Gastrocnemius medialis (tissue), 4 donors: ENCODE measurements at regions not wholly inside any gene's neighbourhood (a gene's known extent, or its start where the extent isn't known, plus 50 kb on each side); places are given as distances from the start of the nearest gene placed in this dataset.
A peak's percentile ranks its signal among the peaks of the same experiment; 100 is the strongest.

Source experiments
- ATAC-seq, 2 donors: fragments of 150-250 bp; one replicate each; pipeline ENCODE4 v1.9.1; 2016
- DNase-seq, 2 donors: peaks; one replicate each; pipeline ENCODE4 v3.0.0-alpha.2; 2019
- H3K27ac ChIP-seq, 4 donors: fragments of 200-600 bp; sonication (generic); 1 replicate in 1 of 4; 2 replicates in 3 of 4; pipeline ENCODE4 v1.5.1; 2016 to 2018; ENCODE audit warnings: mild to moderate bottlenecking in 2 of 4, moderate library complexity in 1 of 4
- H3K27me3 ChIP-seq, 3 donors: fragments of 200-600 bp; sonication (generic) in 2 of 3; 1 replicate in 1 of 3; 2 replicates in 2 of 3; pipeline versions ENCODE4 v1.5.1 to v1.6.0; 2016 to 2019; ENCODE audit warnings: mild to moderate bottlenecking in 1 of 3, moderate library complexity in 1 of 3
- H3K36me3 ChIP-seq, 2 donors: fragments of 200-600 bp; sonication (generic) in 1 of 2; one replicate each; pipeline ENCODE4 v1.5.1; 2017 to 2018
- H3K4me1 ChIP-seq, 2 donors: fragments of 200-600 bp; sonication (generic) in 1 of 2; one replicate each; pipeline ENCODE4 v1.5.1; 2016 to 2017; ENCODE audit warnings: mild to moderate bottlenecking in 2 of 2
- H3K4me3 ChIP-seq, 4 donors: fragments of 200-600 bp; sonication (generic) in 3 of 4; 1 replicate in 1 of 4; 2 replicates in 3 of 4; pipeline ENCODE4 v1.5.1; 2016 to 2019; ENCODE audit warnings: mild to moderate bottlenecking in 2 of 4
- H3K9me3 ChIP-seq, 3 donors: fragments of 200-600 bp; sonication (generic) in 2 of 3; 1 replicate in 1 of 3; 2 replicates in 2 of 3; pipeline ENCODE4 v1.5.1; 2016 to 2019
- POLR2A ChIP-seq, 2 donors: fragments of 450-650 bp; IDR thresholded peaks; one replicate each; pipeline ENCODE4 v1.6.1; 2017; ENCODE audit warnings: antibody characterized with exemption in 2 of 2, mild to moderate bottlenecking in 2 of 2, moderate library complexity in 2 of 2
- in situ Hi-C, 4 donors: fragments of 200-750 bp; cut with MboI; loops; one replicate each; pipeline versions ENCODE4 v1.15.0 to v1.8.0; 2017; ENCODE audit warnings: low sequenced_read_pairs in 4 of 4
- intact Hi-C: fragments of 100-400 bp; cut with DNase I; formaldehyde crosslinking; loops from one replicate; pipeline ENCODE4 v1.15.1; 2023; ENCODE audit warnings: low total_unique reads
- TF ChIP-seq, protein P1 (sequence below), 5 experiments: fragments of 450-650 bp in 3 of 5; fragments of 200-600 bp in 2 of 5; sonication (generic) in 2 of 5; IDR thresholded peaks in 4 of 5; conservative IDR thresholded peaks in 1 of 5; 1 replicate in 4 of 5; 2 replicates in 1 of 5; pipeline ENCODE4 v1.5.1; 2016 to 2019; ENCODE audit warnings: antibody characterized with exemption in 5 of 5, mild to moderate bottlenecking in 3 of 5, moderate library complexity in 3 of 5

DNA sequence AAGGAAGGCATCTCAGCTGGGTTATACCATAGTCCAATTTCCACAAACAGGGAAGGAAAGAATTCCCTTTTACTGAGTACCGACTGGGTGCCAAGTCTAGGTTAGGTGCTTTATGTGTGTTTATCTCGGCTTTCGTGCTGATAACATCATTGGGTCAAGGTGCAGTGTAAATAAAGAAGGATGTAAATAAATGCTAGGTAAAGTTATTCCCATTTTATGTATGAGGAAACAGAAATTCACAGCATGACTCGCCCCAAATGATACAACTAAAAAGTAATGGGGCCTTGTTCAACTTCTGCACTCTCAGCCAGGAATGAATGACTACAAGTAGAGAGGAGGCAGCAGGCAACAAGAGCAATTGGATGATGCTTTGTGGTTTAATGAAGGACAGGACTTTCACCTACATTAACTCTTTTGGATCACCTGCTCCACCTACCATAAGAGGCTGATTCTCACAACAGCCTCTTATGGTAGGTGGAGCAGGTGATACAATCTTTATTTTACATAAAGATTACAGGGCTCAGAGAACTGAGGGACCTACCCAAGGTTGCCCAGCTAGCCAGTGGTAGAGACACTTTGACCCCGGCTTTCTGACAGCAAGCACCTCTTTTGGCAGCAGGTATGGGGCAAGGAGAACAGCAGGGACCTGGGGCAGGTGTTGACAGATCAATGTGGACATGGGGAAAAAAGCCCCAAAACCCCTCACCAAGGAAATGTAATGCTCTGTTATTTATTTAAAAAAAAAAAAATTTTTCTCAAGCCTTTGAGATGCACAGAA is 213.4 kb upstream of the NUDT4 start:
- intact Hi-C loops, result no loop called here
- Histone ChIP-seq H3K36me3 (no peaks in the 10 kb centered on the region), H3K4me3 (no peak overlapping the region), H3K4me1 (peaks cover 5 to 6% of the 10 kb centered on the region in 2 donors), H3K27ac (no peak overlapping the region), H3K27me3 (no peaks in the 10 kb centered on the region), H3K9me3 (no peaks in the 10 kb centered on the region)
- DNase-seq (no peak), ATAC-seq (no peak)
- in situ Hi-C loops, result no loop called here
- TF ChIP-seq, protein P1, sequence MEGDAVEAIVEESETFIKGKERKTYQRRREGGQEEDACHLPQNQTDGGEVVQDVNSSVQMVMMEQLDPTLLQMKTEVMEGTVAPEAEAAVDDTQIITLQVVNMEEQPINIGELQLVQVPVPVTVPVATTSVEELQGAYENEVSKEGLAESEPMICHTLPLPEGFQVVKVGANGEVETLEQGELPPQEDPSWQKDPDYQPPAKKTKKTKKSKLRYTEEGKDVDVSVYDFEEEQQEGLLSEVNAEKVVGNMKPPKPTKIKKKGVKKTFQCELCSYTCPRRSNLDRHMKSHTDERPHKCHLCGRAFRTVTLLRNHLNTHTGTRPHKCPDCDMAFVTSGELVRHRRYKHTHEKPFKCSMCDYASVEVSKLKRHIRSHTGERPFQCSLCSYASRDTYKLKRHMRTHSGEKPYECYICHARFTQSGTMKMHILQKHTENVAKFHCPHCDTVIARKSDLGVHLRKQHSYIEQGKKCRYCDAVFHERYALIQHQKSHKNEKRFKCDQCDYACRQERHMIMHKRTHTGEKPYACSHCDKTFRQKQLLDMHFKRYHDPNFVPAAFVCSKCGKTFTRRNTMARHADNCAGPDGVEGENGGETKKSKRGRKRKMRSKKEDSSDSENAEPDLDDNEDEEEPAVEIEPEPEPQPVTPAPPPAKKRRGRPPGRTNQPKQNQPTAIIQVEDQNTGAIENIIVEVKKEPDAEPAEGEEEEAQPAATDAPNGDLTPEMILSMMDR (IDR thresholded peaks at IDR 0.05 in 4 of 5, conservative IDR thresholded peaks at IDR 0.05 in 1 of 5), result no peak
- TF ChIP-seq POLR2A (IDR thresholded peaks at IDR 0.05), result no peak

DNA sequence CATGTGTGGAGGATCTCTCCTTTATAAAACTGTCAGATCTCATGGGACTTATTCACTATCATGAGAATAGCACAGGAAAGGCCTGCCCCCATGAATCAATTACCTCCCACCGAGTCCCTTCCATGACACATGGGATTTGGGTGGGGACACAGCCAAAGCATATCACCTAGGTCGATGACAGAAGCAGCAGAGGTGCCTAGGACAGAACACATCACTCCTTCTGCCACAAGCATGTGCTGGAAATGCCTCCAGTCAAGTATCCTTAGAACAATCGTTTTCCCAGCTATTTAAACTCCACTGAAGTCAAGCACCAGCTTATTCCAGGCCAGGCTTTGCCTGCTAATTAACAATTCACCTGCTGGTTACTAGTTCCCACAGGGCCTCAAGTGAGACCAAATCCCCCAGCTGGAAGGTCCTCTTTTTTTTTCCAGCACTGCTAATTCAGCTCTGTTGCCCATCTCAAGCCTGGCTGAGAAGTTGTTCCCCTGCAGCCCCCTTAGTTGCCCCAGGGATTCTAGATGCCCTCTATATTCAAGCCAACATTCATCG is 212.3 kb upstream of the NUDT4 start:
- ATAC-seq, result no peak
- Histone ChIP-seq H3K9me3 (no peaks in the 10 kb centered on the region), H3K36me3 (no peaks in the 10 kb centered on the region), H3K27ac (no peak overlapping the region), H3K4me3 (no peak overlapping the region), H3K4me1 (peaks cover 5 to 6% of the 10 kb centered on the region in 2 donors), H3K27me3 (no peaks in the 10 kb centered on the region)
- no peak for DNase-seq
- intact Hi-C loops (no loop called here), in situ Hi-C loops (no loop called here)
- TF ChIP-seq POLR2A (IDR thresholded peaks at IDR 0.05), result no peak
- TF ChIP-seq, protein P1 (IDR thresholded peaks at IDR 0.05 in 4 of 5, conservative IDR thresholded peaks at IDR 0.05 in 1 of 5), result no peak

DNA sequence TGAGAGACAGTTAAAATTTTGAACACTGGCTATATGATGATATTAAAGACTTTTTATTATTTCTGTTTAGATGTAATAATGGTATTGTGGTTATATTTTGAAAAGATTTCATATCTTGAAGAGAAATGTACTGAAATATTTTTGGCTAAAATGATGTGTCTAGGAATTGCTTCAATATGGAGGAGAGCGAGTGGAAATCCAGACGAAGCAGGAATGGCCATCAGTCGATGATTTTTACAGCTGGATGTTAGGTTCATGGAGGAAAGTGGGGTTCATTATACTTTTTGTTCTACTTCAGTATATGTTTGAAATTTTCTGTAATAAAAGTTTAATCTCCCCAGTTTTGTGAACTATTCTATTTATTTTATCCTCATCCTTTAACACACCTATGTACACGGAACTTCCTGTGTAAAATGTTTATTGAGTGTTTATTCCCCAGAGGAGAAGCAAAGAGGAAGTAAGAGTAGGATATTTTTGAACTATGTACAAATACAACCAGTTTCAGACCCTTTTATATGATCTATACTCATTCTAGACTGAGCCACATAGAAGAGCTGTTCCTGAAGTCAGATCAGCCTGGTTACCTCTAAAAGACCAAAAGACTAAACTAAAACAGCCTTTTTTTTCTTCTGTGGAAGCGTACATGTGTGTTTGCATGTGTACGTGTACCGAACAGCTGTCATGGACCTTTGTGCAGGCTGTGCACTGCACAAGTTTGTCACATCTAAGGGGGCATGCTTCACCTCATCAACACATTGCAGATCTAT is 211.0 kb upstream of the NUDT4 start:
- intact Hi-C loops (no loop called here), in situ Hi-C loops (no loop called here)
- no peak overlapping the region for H3K27ac ChIP-seq
- no peaks in the 10 kb centered on the region for H3K36me3 ChIP-seq
- no peak overlapping the region for H3K4me3 ChIP-seq
- H3K4me1 ChIP-seq, result peaks cover 5 to 6% of the 10 kb centered on the region in 2 donors
- no peaks in the 10 kb centered on the region for H3K9me3 ChIP-seq
- no peak for ATAC-seq
- TF ChIP-seq, protein P1 (IDR thresholded peaks at IDR 0.05 in 4 of 5, conservative IDR thresholded peaks at IDR 0.05 in 1 of 5), result no peak
- TF ChIP-seq POLR2A (IDR thresholded peaks at IDR 0.05), result no peak
- DNase-seq, result no peak
- no peaks in the 10 kb centered on the region for H3K27me3 ChIP-seq

DNA sequence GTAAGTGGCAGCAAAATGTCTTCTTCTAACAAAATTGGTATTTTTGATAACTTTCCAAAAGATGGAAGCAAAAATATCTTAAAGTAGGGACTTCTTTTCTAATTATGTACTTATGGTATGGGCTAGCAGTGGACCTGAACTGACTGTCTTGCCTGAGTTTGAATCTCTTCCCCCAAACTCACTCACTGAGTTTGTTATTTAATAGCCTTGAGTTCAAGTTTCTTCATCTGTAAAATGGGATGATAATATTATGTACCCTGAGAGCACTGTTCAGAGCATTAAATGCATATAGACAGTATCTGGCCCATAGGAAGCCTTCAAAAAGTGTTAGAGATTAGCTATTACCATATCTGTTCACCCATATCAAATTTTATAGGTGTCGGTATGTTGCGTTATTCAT is 210.4 kb upstream of the NUDT4 start:
- H3K27ac ChIP-seq, result no peak overlapping the region
- in situ Hi-C loops, result no loop called here
- H3K4me1 ChIP-seq, result peaks cover 5 to 6% of the 10 kb centered on the region in 2 donors
- intact Hi-C loops, result no loop called here
- no peaks in the 10 kb centered on the region for H3K36me3 ChIP-seq
- ATAC-seq, result no peak
- no peaks in the 10 kb centered on the region for H3K9me3 ChIP-seq
- peak overlapping the region; percentile 49 to 61 (median 58) for H3K4me3 ChIP-seq
- no peaks in the 10 kb centered on the region for H3K27me3 ChIP-seq
- TF ChIP-seq, protein P1 (IDR thresholded peaks at IDR 0.05 in 4 of 5, conservative IDR thresholded peaks at IDR 0.05 in 1 of 5), result no peak
- no peak for TF ChIP-seq POLR2A (IDR thresholded peaks at IDR 0.05)
- DNase-seq, result no peak
